ENCODE measurements at regions not wholly inside any gene's neighbourhood (a gene's known extent, or its start where the extent isn't known, plus 50 kb on each side); places are given as distances from the start of the nearest gene placed in this dataset.

DNA sequence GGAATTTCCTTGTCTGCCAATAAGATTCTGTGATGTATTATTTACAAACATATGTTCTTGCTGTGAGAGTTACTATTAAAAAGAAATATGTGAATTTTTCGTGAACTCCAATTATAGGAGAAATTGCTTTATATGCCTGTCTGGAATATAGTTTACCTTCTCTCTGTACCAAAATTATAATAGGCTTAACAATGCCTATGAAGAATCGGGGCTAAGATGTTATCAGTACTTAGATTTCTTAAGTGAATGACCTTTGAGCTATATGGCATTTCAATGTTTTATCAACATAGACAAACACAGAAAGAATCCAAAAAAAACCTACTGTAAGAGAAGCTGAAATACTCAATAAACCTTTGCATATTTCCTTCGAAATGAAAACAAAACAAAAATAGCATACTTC lies 323.1 kb upstream of the ADAMTS5 start:
- Histone ChIP-seq H3K27me3 (no peaks in the 10 kb centered on the region), H3K9me3 (ENCODE audit: low read depth) (no peaks in the 10 kb centered on the region), H3K36me3 (no peaks in the 10 kb centered on the region), H3K27ac (no peak overlapping the region), H3K4me3 (no peak overlapping the region), H3K4me1 (ENCODE audit: low read depth) (no peaks in the 10 kb centered on the region)
- TF ChIP-seq, protein P1, sequence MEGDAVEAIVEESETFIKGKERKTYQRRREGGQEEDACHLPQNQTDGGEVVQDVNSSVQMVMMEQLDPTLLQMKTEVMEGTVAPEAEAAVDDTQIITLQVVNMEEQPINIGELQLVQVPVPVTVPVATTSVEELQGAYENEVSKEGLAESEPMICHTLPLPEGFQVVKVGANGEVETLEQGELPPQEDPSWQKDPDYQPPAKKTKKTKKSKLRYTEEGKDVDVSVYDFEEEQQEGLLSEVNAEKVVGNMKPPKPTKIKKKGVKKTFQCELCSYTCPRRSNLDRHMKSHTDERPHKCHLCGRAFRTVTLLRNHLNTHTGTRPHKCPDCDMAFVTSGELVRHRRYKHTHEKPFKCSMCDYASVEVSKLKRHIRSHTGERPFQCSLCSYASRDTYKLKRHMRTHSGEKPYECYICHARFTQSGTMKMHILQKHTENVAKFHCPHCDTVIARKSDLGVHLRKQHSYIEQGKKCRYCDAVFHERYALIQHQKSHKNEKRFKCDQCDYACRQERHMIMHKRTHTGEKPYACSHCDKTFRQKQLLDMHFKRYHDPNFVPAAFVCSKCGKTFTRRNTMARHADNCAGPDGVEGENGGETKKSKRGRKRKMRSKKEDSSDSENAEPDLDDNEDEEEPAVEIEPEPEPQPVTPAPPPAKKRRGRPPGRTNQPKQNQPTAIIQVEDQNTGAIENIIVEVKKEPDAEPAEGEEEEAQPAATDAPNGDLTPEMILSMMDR (IDR thresholded peaks at IDR 0.05; ENCODE audit: low read depth, low read length) = no peak
- no peak for DNase-seq (ENCODE audit: low read depth in 1 of 2, low spot score in 1 of 2)

- Histone ChIP-seq H3K4me1 (ENCODE audit: low read depth) (no peaks in the 10 kb centered on the region), H3K9me3 (ENCODE audit: low read depth) (no peaks in the 10 kb centered on the region), H3K4me3 (no peak overlapping the region), H3K27ac (no peak overlapping the region), H3K27me3 (no peaks in the 10 kb centered on the region), H3K36me3 (no peaks in the 10 kb centered on the region)
- TF ChIP-seq, protein P1 (IDR thresholded peaks at IDR 0.05; ENCODE audit: low read depth, low read length) = no peak
- no peak for DNase-seq (ENCODE audit: low read depth in 1 of 2, low spot score in 1 of 2)
Measured at GRCh38 chr21:27286760-27287159, 319.9 kb upstream of the ADAMTS5 start.

- TF ChIP-seq, protein P1 (IDR thresholded peaks at IDR 0.05; ENCODE audit: low read depth, low read length) = no peak
- H3K36me3 ChIP-seq = no peaks in the 10 kb centered on the region
- no peak overlapping the region for H3K27ac ChIP-seq
- no peaks in the 10 kb centered on the region for H3K9me3 ChIP-seq (ENCODE audit: low read depth)
- DNase-seq (ENCODE audit: low read depth in 1 of 2, low spot score in 1 of 2) = peak in 1 of 2 donors; percentile 40
- no peak overlapping the region for H3K4me3 ChIP-seq
- H3K27me3 ChIP-seq = no peaks in the 10 kb centered on the region
- H3K4me1 ChIP-seq (ENCODE audit: low read depth) = no peaks in the 10 kb centered on the region
Measured at GRCh38 chr21:27277110-27277509, 310.2 kb upstream of the ADAMTS5 start.

GRCh38 chr21:27275294-27275927 lies 308.5 kb upstream of the ADAMTS5 start:
- Histone ChIP-seq H3K4me1 (ENCODE audit: low read depth) (no peaks in the 10 kb centered on the region), H3K9me3 (ENCODE audit: low read depth) (no peaks in the 10 kb centered on the region), H3K36me3 (no peaks in the 10 kb centered on the region), H3K4me3 (no peak overlapping the region), H3K27ac (no peak overlapping the region), H3K27me3 (no peaks in the 10 kb centered on the region)
- peak in 1 of 2 donors; percentile 78 for DNase-seq (ENCODE audit: low read depth in 1 of 2, low spot score in 1 of 2)
- TF ChIP-seq, protein P1 (IDR thresholded peaks at IDR 0.05; ENCODE audit: low read depth, low read length) = no peak

- Histone ChIP-seq H3K9me3 (ENCODE audit: low read depth) (no peaks in the 10 kb centered on the region), H3K27ac (no peak overlapping the region), H3K4me3 (no peak overlapping the region), H3K27me3 (no peaks in the 10 kb centered on the region), H3K4me1 (ENCODE audit: low read depth) (no peaks in the 10 kb centered on the region), H3K36me3 (no peaks in the 10 kb centered on the region)
- DNase-seq (ENCODE audit: low read depth in 1 of 2, low spot score in 1 of 2) = peak in 1 of 2 donors; percentile 91
- TF ChIP-seq, protein P1 (IDR thresholded peaks at IDR 0.05; ENCODE audit: low read depth, low read length) = no peak
Measured at GRCh38 chr21:27269644-27270043, 302.8 kb upstream of the ADAMTS5 start.
